Left lobe of liver (tissue), 2 donors: ENCODE measurements at regions not wholly inside any gene's neighbourhood (a gene's known extent, or its start where the extent isn't known, plus 50 kb on each side); places are given as distances from the start of the nearest gene placed in this dataset.

Source experiments
- ATAC-seq: fragments of 200-7000 bp; cut with Tn5 transposase; one replicate; pipeline ENCODE4 v1.9.1; 2020; ENCODE audit warnings: mild to moderate bottlenecking, moderate library complexity
- DNase-seq: peaks from one replicate; pipeline ENCODE4 v3.0.0-alpha.2; 2020; ENCODE audit warnings: low spot score
- donor health status: DM: no; HTN: no; CAD: no; lungs with moderate emphysema.
- donor health status: DM: no; HTN: yes; CAD: no.

GRCh38 chr9:91154686-91155085, 207.0 kb downstream of the AUH start:
- no peak for DNase-seq
- ATAC-seq, result no peak

- ATAC-seq (no peak), DNase-seq (no peak)
These were observed 206.5 kb downstream of the AUH start for GRCh38 chr9:91155181-91155580.

GRCh38 chr9:91155746-91156376, 205.9 kb downstream of the AUH start:
- no peak for DNase-seq
- no peak for ATAC-seq

- ATAC-seq (no peak), DNase-seq (no peak)
These were observed 205.1 kb downstream of the AUH start for GRCh38 chr9:91156451-91157234.

GRCh38 chr9:91157883-91158282, 203.8 kb downstream of the AUH start:
- no peak for ATAC-seq

GRCh38 chr9:91158286-91158685, 203.4 kb downstream of the AUH start:
- DNase-seq (no peak), ATAC-seq (no peak)

More at GRCh38 chr9:91157883-91158282, 203.8 kb downstream of the AUH start:
- DNase-seq, result no peak

- DNase-seq (no peak), ATAC-seq (no peak)
These were observed 202.8 kb downstream of the AUH start for GRCh38 chr9:91158946-91159345.

GRCh38 chr9:91159664-91160121, 202.0 kb downstream of the AUH start:
- no peak for DNase-seq

GRCh38 chr9:91160181-91160580, 201.5 kb downstream of the AUH start:
- DNase-seq, result no peak
- no peak for ATAC-seq

More at GRCh38 chr9:91159664-91160121, 202.0 kb downstream of the AUH start:
- ATAC-seq, result peak; percentile 76

GRCh38 chr9:91160599-91161464, 200.9 kb downstream of the AUH start:
- no peak for ATAC-seq

GRCh38 chr9:91161465-91162300, 200.0 kb downstream of the AUH start:
- no peak for ATAC-seq
- DNase-seq, result no peak

More at GRCh38 chr9:91160599-91161464, 200.9 kb downstream of the AUH start:
- no peak for DNase-seq

GRCh38 chr9:91162311-91162710, 199.4 kb downstream of the AUH start:
- DNase-seq, result no peak
- no peak for ATAC-seq

GRCh38 chr9:91162784-91163443, 198.8 kb downstream of the AUH start:
- ATAC-seq, result peak; percentile 31
- no peak for DNase-seq

GRCh38 chr9:91163444-91163772, 198.3 kb downstream of the AUH start:
- ATAC-seq, result no peak
- no peak for DNase-seq

GRCh38 chr9:91163773-91164471, 197.8 kb downstream of the AUH start:
- ATAC-seq, result no peak
- DNase-seq, result no peak
